Vagina (tissue), 2 donors: ENCODE measurements at regions not wholly inside any gene's neighbourhood (a gene's known extent, or its start where the extent isn't known, plus 50 kb on each side); places are given as distances from the start of the nearest gene placed in this dataset.

Experiments used
- DNase-seq, 2 donors: peaks; one replicate each; pipeline ENCODE4 v3.0.0-alpha.2; 2017; ENCODE audit errors: extremely low spot score in 2 of 2
- H3K27ac ChIP-seq: fragments of 200-600 bp; sonication (generic); one replicate; pipeline ENCODE4 v1.5.1; 2019
- H3K27me3 ChIP-seq: fragments of 200-600 bp; sonication (generic); one replicate; pipeline ENCODE4 v1.5.1; 2019
- H3K36me3 ChIP-seq, 2 donors: fragments of 200-600 bp; sonication (generic); one replicate each; pipeline ENCODE4 v1.5.1; 2017 to 2019
- H3K4me1 ChIP-seq: fragments of 200-600 bp; sonication (generic); one replicate; pipeline ENCODE4 v1.5.1; 2019
- H3K4me3 ChIP-seq, 2 donors: fragments of 200-600 bp; sonication (generic); 1 replicate in 1 of 2; 2 replicates in 1 of 2; pipeline ENCODE4 v1.5.1; 2016 to 2019
- H3K9me3 ChIP-seq: fragments of 200-600 bp; sonication (generic); one replicate; pipeline ENCODE4 v1.5.1; 2019
- POLR2A ChIP-seq, 2 donors: fragments of 450-650 bp; IDR thresholded peaks; one replicate each; pipeline ENCODE4 v1.6.1; 2017; ENCODE audit warnings: antibody characterized with exemption in 2 of 2, mild to moderate bottlenecking in 2 of 2, moderate library complexity in 2 of 2
- POLR2AphosphoS5 ChIP-seq, 2 donors: sonication (generic); formaldehyde crosslinking; IDR thresholded peaks; one replicate each; pipeline ENCODE4 v1.9.0; 2017; ENCODE audit warnings: antibody characterized with exemption in 2 of 2, mild to moderate bottlenecking in 2 of 2, low read depth in 1 of 2; ENCODE audit not compliant: insufficient read depth in 1 of 2
- intact Hi-C: fragments of 100-400 bp; cut with DNase I; formaldehyde crosslinking; loops from one replicate; pipeline ENCODE4 v1.15.1; 2023
- TF ChIP-seq, protein P1 (sequence below), 3 experiments: fragments of 450-650 bp in 2 of 3; fragments of 200-600 bp in 1 of 3; sonication (generic) in 1 of 3; IDR thresholded peaks; one replicate each; pipeline ENCODE4 v1.5.1; 2017 to 2019; ENCODE audit warnings: antibody characterized with exemption in 3 of 3, mild to moderate bottlenecking in 2 of 3, moderate library complexity in 2 of 3

- Histone ChIP-seq H3K4me3 (no peak overlapping the region), H3K4me1 (peaks cover 36% of the 10 kb centered on the region), H3K27me3 (no peaks in the 10 kb centered on the region), H3K36me3 (no peaks in the 10 kb centered on the region), H3K27ac (no peak overlapping the region), H3K9me3 (no peaks in the 10 kb centered on the region)
- intact Hi-C loops = no loop called here
- no peak for DNase-seq
- TF ChIP-seq POLR2A (IDR thresholded peaks at IDR 0.05) (no peak), POLR2AphosphoS5 (IDR thresholded peaks at IDR 0.05; ENCODE audit: insufficient read depth in 1 of 2, low read depth in 1 of 2) (peak in 1 of 2 donors; percentile 33)
- TF ChIP-seq, protein P1, sequence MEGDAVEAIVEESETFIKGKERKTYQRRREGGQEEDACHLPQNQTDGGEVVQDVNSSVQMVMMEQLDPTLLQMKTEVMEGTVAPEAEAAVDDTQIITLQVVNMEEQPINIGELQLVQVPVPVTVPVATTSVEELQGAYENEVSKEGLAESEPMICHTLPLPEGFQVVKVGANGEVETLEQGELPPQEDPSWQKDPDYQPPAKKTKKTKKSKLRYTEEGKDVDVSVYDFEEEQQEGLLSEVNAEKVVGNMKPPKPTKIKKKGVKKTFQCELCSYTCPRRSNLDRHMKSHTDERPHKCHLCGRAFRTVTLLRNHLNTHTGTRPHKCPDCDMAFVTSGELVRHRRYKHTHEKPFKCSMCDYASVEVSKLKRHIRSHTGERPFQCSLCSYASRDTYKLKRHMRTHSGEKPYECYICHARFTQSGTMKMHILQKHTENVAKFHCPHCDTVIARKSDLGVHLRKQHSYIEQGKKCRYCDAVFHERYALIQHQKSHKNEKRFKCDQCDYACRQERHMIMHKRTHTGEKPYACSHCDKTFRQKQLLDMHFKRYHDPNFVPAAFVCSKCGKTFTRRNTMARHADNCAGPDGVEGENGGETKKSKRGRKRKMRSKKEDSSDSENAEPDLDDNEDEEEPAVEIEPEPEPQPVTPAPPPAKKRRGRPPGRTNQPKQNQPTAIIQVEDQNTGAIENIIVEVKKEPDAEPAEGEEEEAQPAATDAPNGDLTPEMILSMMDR (IDR thresholded peaks at IDR 0.05) = no peak
Measured at GRCh38 chr6:19660123-19660910, 176.9 kb upstream of the ID4 start.

GRCh38 chr6:19662911-19663310, 174.3 kb upstream of the ID4 start:
- no peaks in the 10 kb centered on the region for H3K36me3 ChIP-seq
- peaks cover 52% of the 10 kb centered on the region for H3K4me1 ChIP-seq
- intact Hi-C loops = no loop called here
- H3K4me3 ChIP-seq = no peak overlapping the region
- TF ChIP-seq POLR2A (IDR thresholded peaks at IDR 0.05) (no peak), POLR2AphosphoS5 (IDR thresholded peaks at IDR 0.05; ENCODE audit: insufficient read depth in 1 of 2, low read depth in 1 of 2) (no peak)
- TF ChIP-seq, protein P1 (IDR thresholded peaks at IDR 0.05) = no peak
- no peak overlapping the region for H3K27ac ChIP-seq
- no peaks in the 10 kb centered on the region for H3K27me3 ChIP-seq
- H3K9me3 ChIP-seq = no peaks in the 10 kb centered on the region
- DNase-seq = no peak

GRCh38 chr6:19663479-19663878, 173.7 kb upstream of the ID4 start:
- no peak for DNase-seq
- Histone ChIP-seq H3K4me1 (peaks cover 52% of the 10 kb centered on the region), H3K9me3 (no peaks in the 10 kb centered on the region), H3K4me3 (no peak overlapping the region), H3K36me3 (no peaks in the 10 kb centered on the region), H3K27me3 (no peaks in the 10 kb centered on the region), H3K27ac (no peak overlapping the region)
- TF ChIP-seq POLR2A (IDR thresholded peaks at IDR 0.05) (no peak), POLR2AphosphoS5 (IDR thresholded peaks at IDR 0.05; ENCODE audit: insufficient read depth in 1 of 2, low read depth in 1 of 2) (no peak)
- TF ChIP-seq, protein P1 (IDR thresholded peaks at IDR 0.05) = no peak
- intact Hi-C loops = no loop called here

DNA sequence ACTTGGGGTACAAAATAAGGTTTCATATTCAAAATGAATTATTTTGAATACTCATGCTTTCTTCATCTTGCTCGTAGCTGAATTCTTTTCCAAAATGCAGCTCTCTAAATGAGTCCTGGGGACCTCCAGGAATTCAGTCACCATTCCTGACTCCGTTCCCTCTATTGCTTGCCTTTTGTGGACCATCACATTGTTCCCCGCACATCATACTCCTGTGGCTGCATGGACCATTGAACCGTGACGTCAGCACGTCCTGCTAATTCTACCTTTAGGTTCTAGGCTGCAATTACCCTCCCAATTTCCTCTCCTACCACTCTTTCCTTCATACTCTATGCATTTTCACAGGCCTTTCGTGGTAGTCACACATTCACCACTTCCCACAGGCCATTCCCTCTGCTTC, 173.1 kb upstream of the ID4 start:
- DNase-seq = no peak
- no peaks in the 10 kb centered on the region for H3K36me3 ChIP-seq
- H3K27ac ChIP-seq = no peak overlapping the region
- no peak overlapping the region for H3K4me3 ChIP-seq
- intact Hi-C loops = no loop called here
- no peak for TF ChIP-seq POLR2AphosphoS5 (IDR thresholded peaks at IDR 0.05; ENCODE audit: insufficient read depth in 1 of 2, low read depth in 1 of 2)
- TF ChIP-seq, protein P1 (IDR thresholded peaks at IDR 0.05) = no peak
- no peak for TF ChIP-seq POLR2A (IDR thresholded peaks at IDR 0.05)
- H3K9me3 ChIP-seq = no peaks in the 10 kb centered on the region
- peaks cover 52% of the 10 kb centered on the region for H3K4me1 ChIP-seq
- H3K27me3 ChIP-seq = no peaks in the 10 kb centered on the region

DNA sequence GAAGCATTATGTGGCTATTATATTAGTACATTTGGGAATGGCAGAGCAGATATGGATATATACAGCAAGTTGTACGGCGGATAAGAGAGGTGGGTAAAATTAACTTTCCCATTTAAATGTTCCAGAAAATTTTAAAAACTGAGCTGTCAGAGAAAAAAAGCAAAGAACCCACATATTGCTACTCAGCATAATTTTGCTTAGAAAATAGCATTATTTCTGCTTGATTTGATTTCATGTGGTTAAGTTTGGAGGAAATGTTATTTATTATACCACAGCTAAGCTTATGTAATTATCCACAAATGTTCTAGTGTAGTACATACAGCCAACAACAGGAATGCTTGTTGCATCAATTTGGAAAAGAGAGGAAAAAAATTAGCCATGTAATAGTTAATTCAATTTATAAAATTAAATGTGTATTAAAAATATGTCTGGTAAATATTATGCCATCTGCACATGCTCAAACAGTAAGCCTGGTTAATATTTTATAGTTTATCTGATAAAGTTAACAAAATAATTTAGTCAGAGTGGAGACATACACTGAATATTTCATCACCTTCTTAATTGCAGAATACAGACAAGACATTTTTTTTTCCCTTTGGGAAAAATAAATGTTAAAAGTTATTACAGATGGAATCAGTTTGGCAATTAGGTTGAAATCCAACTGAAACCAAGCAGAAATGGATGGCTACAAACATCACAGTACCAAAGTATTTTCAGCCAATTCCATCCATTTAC, 172.1 kb upstream of the ID4 start:
- Histone ChIP-seq H3K27ac (no peak overlapping the region), H3K36me3 (no peaks in the 10 kb centered on the region), H3K27me3 (no peaks in the 10 kb centered on the region), H3K4me1 (peaks cover 48% of the 10 kb centered on the region), H3K9me3 (no peaks in the 10 kb centered on the region), H3K4me3 (no peak overlapping the region)
- TF ChIP-seq, protein P1 (IDR thresholded peaks at IDR 0.05) = no peak
- TF ChIP-seq POLR2A (IDR thresholded peaks at IDR 0.05) (no peak), POLR2AphosphoS5 (IDR thresholded peaks at IDR 0.05; ENCODE audit: insufficient read depth in 1 of 2, low read depth in 1 of 2) (no peak)
- intact Hi-C loops = no loop called here
- no peak for DNase-seq
